Astrocyte of the spinal cord (primary cell): ENCODE measurements at regions not wholly inside any gene's neighbourhood (a gene's known extent, or its start where the extent isn't known, plus 50 kb on each side); places are given as distances from the start of the nearest gene placed in this dataset.

ENCODE experiments used
- DNase-seq: peaks from one replicate; pipeline ENCODE4 v3.0.0; 2011; ENCODE audit warnings: low read depth, low spot score
- H3K4me3 ChIP-seq: 2 replicates; pipeline ENCODE4 v1.5.1; 2011; ENCODE audit warnings: low read depth, mild to moderate bottlenecking, low read length, moderate library complexity
- CTCF ChIP-seq: IDR thresholded peaks from 2 replicates; pipeline ENCODE4 v1.5.1; 2012; ENCODE audit warnings: low read depth, mild to moderate bottlenecking, low read length, inconsistent platforms
- in situ Hi-C: cut with HindIII; loops from 2 replicates; pipeline ENCODE4 v1.10.0; 2017; ENCODE audit warnings: low sequenced_read_pairs

- no peak overlapping the region for H3K4me3 ChIP-seq
- no peak for TF ChIP-seq CTCF
- in situ Hi-C loops, result no loop called here
- no peak for DNase-seq
Observed at GRCh38 chr2:239774933-239775622, 250.1 kb downstream of the NDUFA10 start.

GRCh38 chr2:239774142-239774462 lies 251.0 kb downstream of the NDUFA10 start:
- no peak for TF ChIP-seq CTCF
- no peak for DNase-seq
- no peak overlapping the region for H3K4me3 ChIP-seq
- in situ Hi-C loops, result no loop called here

- H3K4me3 ChIP-seq, result no peak overlapping the region
- in situ Hi-C loops, result no loop called here
- no peak for DNase-seq
- no peak for TF ChIP-seq CTCF
Observed at GRCh38 chr2:239773228-239774141, 251.7 kb downstream of the NDUFA10 start.

- in situ Hi-C loops, result no loop called here
- H3K4me3 ChIP-seq, result no peak overlapping the region
- TF ChIP-seq CTCF, result no peak
- no peak for DNase-seq
Observed at GRCh38 chr2:239772721-239773120, 252.4 kb downstream of the NDUFA10 start.

GRCh38 chr2:239770246-239770639 lies 254.9 kb downstream of the NDUFA10 start:
- no peak overlapping the region for H3K4me3 ChIP-seq
- no peak for DNase-seq
- no peak for TF ChIP-seq CTCF
- in situ Hi-C loops, result no loop called here

GRCh38 chr2:239769554-239770245 lies 255.4 kb downstream of the NDUFA10 start:
- no peak for DNase-seq
- in situ Hi-C loops, result no loop called here
- H3K4me3 ChIP-seq, result no peak overlapping the region
- TF ChIP-seq CTCF, result no peak
